ENCODE measurements at regions not wholly inside any gene's neighbourhood (a gene's known extent, or its start where the extent isn't known, plus 50 kb on each side); places are given as distances from the start of the nearest gene placed in this dataset.

GRCh38 chr2:64401529-64401880 is 52.5 kb upstream of the LGALSL start:
- no peak overlapping the region for H3K9ac ChIP-seq (ENCODE audit: insufficient read depth, low read length, poor library complexity, severe bottlenecking)

GRCh38 chr2:64402876-64403275 is 51.1 kb upstream of the LGALSL start:
- intact Hi-C loops (cut with micrococcal nuclease), result no loop called here
- Mint-ChIP-seq H3K4me1 (peaks cover 54% of the 10 kb centered on the region), H3K27ac (no peak overlapping the region), H3K27me3 (ENCODE audit: low read depth in 3 of 3) (peaks cover 0 to 6% (median 0%) of the 10 kb centered on the region in 3 donors), H3K36me3 (no peaks in the 10 kb centered on the region), H3K4me3 (no peak overlapping the region), H3K9me3 (peaks cover 0 to 5% (median 0%) of the 10 kb centered on the region in 7 donors)
- DNase-seq, result no peak
- Histone ChIP-seq H2AFZ (ENCODE audit: insufficient read depth, low read depth, low read length, poor library complexity, severe bottlenecking) (no peak overlapping the region), H3K27me3 (ENCODE audit: control insufficient read depth in 2 of 2, insufficient read depth in 2 of 2, low read length in 2 of 2) (no peaks in the 10 kb centered on the region), H3K4me3 (replicated peaks in 1 of 3; ENCODE audit: low read depth in 2 of 3, low read length in 3 of 3) (no peak overlapping the region), H3K4me1 (ENCODE audit: control insufficient read depth in 1 of 2, insufficient read depth in 2 of 2, low read length in 2 of 2) (peaks cover 15 to 19% of the 10 kb centered on the region in 2 donors), H4K20me1 (ENCODE audit: insufficient read depth, low read length) (no peaks in the 10 kb centered on the region), H3K4me2 (replicated peaks; ENCODE audit: extremely low read depth, low read length, poor library complexity, severe bottlenecking) (no peak overlapping the region), H3K9me3 (replicated peaks in 1 of 2; ENCODE audit: control insufficient read depth in 1 of 2, insufficient read depth in 1 of 2, low read length in 2 of 2) (no peaks in the 10 kb centered on the region), H3K9ac (ENCODE audit: insufficient read depth, low read length, poor library complexity, severe bottlenecking) (no peak overlapping the region), H3K79me2 (ENCODE audit: insufficient read depth, low read length) (no peaks in the 10 kb centered on the region), H3K27ac (ENCODE audit: low read depth in 1 of 2, low read length in 2 of 2) (no peak overlapping the region), H3K36me3 (replicated peaks in 1 of 2; ENCODE audit: control insufficient read depth in 1 of 2, insufficient read depth in 2 of 2, low read length in 2 of 2) (no peaks in the 10 kb centered on the region)
- no peak for TF ChIP-seq CTCF (IDR thresholded peaks at IDR 0.05)
- no CpG with 5 or more reads among the region's 1 CpG for WGBS (ENCODE audit: insufficient coverage)

More at GRCh38 chr2:64401529-64401880, 52.5 kb upstream of the LGALSL start:
- Histone ChIP-seq H3K36me3 (replicated peaks in 1 of 2; ENCODE audit: control insufficient read depth in 1 of 2, insufficient read depth in 2 of 2, low read length in 2 of 2) (no peaks in the 10 kb centered on the region), H3K27ac (ENCODE audit: low read depth in 1 of 2, low read length in 2 of 2) (no peak overlapping the region), H3K4me1 (ENCODE audit: control insufficient read depth in 1 of 2, insufficient read depth in 2 of 2, low read length in 2 of 2) (peaks cover 16 to 19% of the 10 kb centered on the region in 2 donors), H3K79me2 (ENCODE audit: insufficient read depth, low read length) (no peaks in the 10 kb centered on the region), H3K9me3 (replicated peaks in 1 of 2; ENCODE audit: control insufficient read depth in 1 of 2, insufficient read depth in 1 of 2, low read length in 2 of 2) (no peaks in the 10 kb centered on the region), H4K20me1 (ENCODE audit: insufficient read depth, low read length) (no peaks in the 10 kb centered on the region), H3K27me3 (ENCODE audit: control insufficient read depth in 2 of 2, insufficient read depth in 2 of 2, low read length in 2 of 2) (no peaks in the 10 kb centered on the region), H2AFZ (ENCODE audit: insufficient read depth, low read depth, low read length, poor library complexity, severe bottlenecking) (no peak overlapping the region), H3K4me2 (replicated peaks; ENCODE audit: extremely low read depth, low read length, poor library complexity, severe bottlenecking) (no peak overlapping the region), H3K4me3 (replicated peaks in 1 of 3; ENCODE audit: low read depth in 2 of 3, low read length in 3 of 3) (no peak overlapping the region)
- H3K27me3 Mint-ChIP-seq (ENCODE audit: low read depth in 3 of 3), result peaks cover 0 to 5% (median 0%) of the 10 kb centered on the region in 3 donors
- H3K27ac Mint-ChIP-seq, result no peak overlapping the region
- H3K36me3 Mint-ChIP-seq, result no peaks in the 10 kb centered on the region
- no peak for DNase-seq
- no peak for TF ChIP-seq CTCF (IDR thresholded peaks at IDR 0.05)
- WGBS (ENCODE audit: insufficient coverage), result 93% methylated on average over 2 of the region's 4 CpGs
- H3K4me3 Mint-ChIP-seq, result no peak overlapping the region
- H3K4me1 Mint-ChIP-seq, result peaks cover 55% of the 10 kb centered on the region
- intact Hi-C loops (cut with micrococcal nuclease), result no loop called here
- H3K9me3 Mint-ChIP-seq, result peaks cover 0 to 5% (median 0%) of the 10 kb centered on the region in 7 donors
